Stimulated activated naive CD8-positive, alpha-beta T cell treated with anti-CD3 and anti-CD28 coated beads, Interleukin-15, Interleukin-2, amounts not matched to agents 100 ng/mL and 50 ng/mL, for 24 hours (primary cell): ENCODE measurements at regions not wholly inside any gene's neighbourhood (a gene's known extent, or its start where the extent isn't known, plus 50 kb on each side); places are given as distances from the start of the nearest gene placed in this dataset.

Experiments
- H3K27ac Mint-ChIP-seq: one replicate; pipeline ENCODE4 v1.8.0; 2021; ENCODE audit warnings: mild to moderate bottlenecking, mixed read lengths
- H3K27me3 Mint-ChIP-seq: one replicate; pipeline ENCODE4 v1.8.0; 2021; ENCODE audit warnings: mixed read lengths
- H3K36me3 Mint-ChIP-seq: one replicate; pipeline ENCODE4 v1.8.0; 2021; ENCODE audit warnings: low read depth, mixed read lengths
- H3K4me1 Mint-ChIP-seq: one replicate; pipeline ENCODE4 v1.8.0; 2021; ENCODE audit warnings: low read depth, mixed read lengths
- H3K4me3 Mint-ChIP-seq: one replicate; pipeline ENCODE4 v1.8.0; 2021; ENCODE audit warnings: mild to moderate bottlenecking, mixed read lengths
- H3K9me3 Mint-ChIP-seq: one replicate; pipeline ENCODE4 v1.8.0; 2021; ENCODE audit warnings: mixed read lengths

DNA sequence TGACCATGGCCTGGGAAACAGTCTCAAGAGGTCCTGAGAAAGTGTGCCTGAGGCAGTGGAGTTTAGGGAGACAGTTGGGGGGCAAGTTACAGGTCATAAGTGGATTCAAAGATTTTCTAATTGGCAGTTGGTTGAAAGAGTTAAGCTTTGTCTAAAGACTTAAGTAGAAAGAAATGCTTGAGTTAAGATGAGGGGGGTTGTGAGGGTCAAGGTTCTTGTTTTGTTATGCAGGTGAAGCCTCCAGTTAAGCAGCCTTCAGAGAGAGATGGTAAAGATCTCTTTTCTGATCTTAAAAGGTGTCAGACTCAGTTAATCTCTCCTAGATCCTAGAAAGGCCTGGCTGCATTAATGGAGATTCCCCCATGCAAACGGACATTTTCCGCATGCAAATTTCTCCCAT lies 356.3 kb upstream of the C2CD4B start:
- Mint-ChIP-seq H3K36me3 (no peaks in the 10 kb centered on the region), H3K4me1 (peaks cover 3% of the 10 kb centered on the region), H3K9me3 (no peaks in the 10 kb centered on the region), H3K27ac (no peak overlapping the region), H3K27me3 (peaks cover 42% of the 10 kb centered on the region), H3K4me3 (no peak overlapping the region)

DNA sequence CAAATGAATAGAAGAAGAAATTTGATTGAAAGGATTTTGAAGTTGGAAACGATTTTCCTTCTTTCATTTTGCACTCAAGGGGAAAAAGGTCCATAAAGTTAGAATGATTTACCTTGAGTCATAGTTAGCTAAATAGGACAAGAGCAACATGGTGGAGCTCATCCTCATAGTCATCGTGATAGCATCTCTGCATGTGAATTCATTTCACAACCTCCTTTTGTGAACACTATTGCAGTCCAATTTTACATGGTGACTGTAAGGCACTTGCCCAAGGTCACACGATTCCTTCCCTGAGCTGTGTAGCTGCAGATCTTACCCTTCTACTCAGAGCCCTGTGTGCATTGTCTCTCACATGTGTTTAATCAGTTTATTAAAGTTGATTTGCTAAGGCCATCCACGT lies 359.8 kb upstream of the C2CD4B start:
- peaks cover 3% of the 10 kb centered on the region for H3K4me1 Mint-ChIP-seq
- H3K36me3 Mint-ChIP-seq, result no peaks in the 10 kb centered on the region
- peaks cover 34% of the 10 kb centered on the region for H3K27me3 Mint-ChIP-seq

DNA sequence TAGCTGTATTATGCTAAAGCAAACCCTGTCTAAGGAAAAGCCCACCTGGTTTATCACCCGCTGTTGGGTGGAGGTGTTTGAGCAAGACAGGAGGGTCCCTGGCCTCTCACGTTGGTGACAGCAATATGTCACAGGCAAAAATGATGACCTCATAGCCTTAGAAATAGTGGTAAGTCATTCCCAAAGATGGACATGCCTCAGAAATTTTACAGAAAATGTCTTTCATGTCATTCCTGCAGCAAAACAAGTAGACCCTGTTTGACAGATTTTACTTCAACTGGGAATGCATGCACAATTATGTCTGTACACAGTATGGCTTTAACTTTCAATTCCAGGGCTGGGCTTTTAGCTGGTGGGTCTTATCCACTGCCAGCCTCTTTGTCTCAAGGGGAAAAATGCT lies 362.3 kb upstream of the C2CD4B start:
- no peaks in the 10 kb centered on the region for H3K36me3 Mint-ChIP-seq
- no peak overlapping the region for H3K27ac Mint-ChIP-seq
- H3K9me3 Mint-ChIP-seq, result no peaks in the 10 kb centered on the region
- H3K4me3 Mint-ChIP-seq, result no peak overlapping the region
- peaks cover 20% of the 10 kb centered on the region for H3K27me3 Mint-ChIP-seq
- no peaks in the 10 kb centered on the region for H3K4me1 Mint-ChIP-seq

More for the DNA sequence above, 359.8 kb upstream of the C2CD4B start:
- H3K27ac Mint-ChIP-seq, result no peak overlapping the region
- H3K9me3 Mint-ChIP-seq, result no peaks in the 10 kb centered on the region
- H3K4me3 Mint-ChIP-seq, result no peak overlapping the region

DNA sequence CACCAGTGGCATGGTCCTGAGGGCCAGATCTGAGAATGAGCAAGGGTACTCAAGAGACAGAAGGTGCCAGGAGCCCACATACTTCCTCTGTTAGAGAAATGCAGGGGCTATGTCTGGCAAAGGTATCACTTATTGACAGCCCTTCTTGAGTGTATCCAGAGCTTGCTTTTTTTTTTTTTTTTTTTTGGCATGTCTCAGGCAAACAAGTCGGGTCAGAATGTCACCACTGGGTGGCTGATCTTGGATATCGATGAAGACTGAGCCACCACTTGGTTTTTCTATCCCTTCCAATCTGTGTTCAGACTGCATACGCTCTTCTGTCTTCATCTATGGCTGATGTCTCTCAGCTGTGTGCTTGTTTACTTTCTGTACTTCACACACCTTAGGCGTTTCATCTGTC lies 363.4 kb upstream of the C2CD4B start:
- H3K27me3 Mint-ChIP-seq, result peaks cover 11% of the 10 kb centered on the region
- H3K4me3 Mint-ChIP-seq, result no peak overlapping the region
- no peaks in the 10 kb centered on the region for H3K36me3 Mint-ChIP-seq

DNA sequence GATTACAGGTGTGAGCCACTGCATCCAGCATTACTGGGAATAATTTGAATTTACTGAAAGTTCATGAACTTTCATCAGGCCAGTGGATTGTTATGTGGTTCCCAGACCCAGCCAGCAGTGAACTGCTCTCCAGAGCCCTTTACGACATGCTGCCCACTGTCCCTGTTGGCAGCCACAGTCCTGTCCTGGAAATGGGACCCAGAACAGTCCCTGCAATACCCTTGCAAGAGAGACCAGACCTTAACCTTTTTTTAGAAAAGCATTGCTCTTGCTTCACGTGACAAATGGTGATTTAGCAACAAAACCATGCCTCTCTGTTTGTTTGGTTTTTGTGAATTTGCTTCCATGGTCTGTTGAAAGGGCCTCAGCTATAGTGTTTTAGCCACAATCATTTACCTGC lies 367.3 kb upstream of the C2CD4B start:
- Mint-ChIP-seq H3K36me3 (no peaks in the 10 kb centered on the region), H3K27me3 (no peaks in the 10 kb centered on the region), H3K9me3 (no peaks in the 10 kb centered on the region), H3K4me3 (no peak overlapping the region), H3K27ac (no peak overlapping the region), H3K4me1 (no peaks in the 10 kb centered on the region)

More for the DNA sequence above, 363.4 kb upstream of the C2CD4B start:
- Mint-ChIP-seq H3K4me1 (no peaks in the 10 kb centered on the region), H3K27ac (no peak overlapping the region), H3K9me3 (no peaks in the 10 kb centered on the region)

DNA sequence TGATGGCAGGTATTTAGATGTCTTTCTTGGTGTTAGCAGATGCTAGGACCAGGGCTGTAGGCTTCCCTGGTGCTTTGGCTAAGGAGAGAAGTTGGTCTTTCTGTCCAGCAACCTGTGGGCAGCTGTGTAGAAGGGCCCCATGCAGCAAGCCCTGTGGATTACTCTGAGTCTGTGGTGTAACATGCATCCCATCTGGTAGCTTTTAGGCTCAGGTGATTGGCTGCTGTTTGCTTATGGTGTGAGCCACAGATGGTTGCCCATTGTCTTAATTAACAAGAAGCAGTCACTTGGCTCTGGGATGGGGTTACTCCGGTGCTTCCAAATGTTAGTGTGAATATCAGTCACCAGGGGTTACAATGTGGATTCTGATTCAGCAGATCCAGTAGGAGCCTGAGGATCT lies 368.6 kb upstream of the C2CD4B start:
- H3K4me3 Mint-ChIP-seq, result no peak overlapping the region
- no peaks in the 10 kb centered on the region for H3K9me3 Mint-ChIP-seq
- H3K36me3 Mint-ChIP-seq, result no peaks in the 10 kb centered on the region
- no peak overlapping the region for H3K27ac Mint-ChIP-seq
- no peaks in the 10 kb centered on the region for H3K4me1 Mint-ChIP-seq
- H3K27me3 Mint-ChIP-seq, result no peaks in the 10 kb centered on the region

DNA sequence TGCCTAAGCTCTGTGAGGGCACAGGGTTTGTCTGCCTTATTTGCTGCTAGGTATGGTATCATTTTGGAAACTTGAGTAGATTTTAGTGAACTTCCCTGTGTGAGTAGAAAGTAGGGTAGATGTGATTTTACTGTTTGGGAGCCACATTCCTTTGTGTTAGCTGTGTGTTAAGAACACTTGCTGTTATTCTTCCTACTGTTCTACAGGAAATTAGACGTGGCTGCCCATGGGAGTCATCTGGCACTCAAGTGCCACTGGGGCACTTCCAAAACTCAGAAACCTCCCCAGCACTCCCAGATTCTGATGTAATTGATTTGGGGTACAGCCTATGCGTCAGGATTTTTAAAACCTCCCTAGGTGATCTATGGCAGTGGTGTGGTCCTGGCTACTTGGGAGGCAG lies 369.9 kb upstream of the C2CD4B start:
- no peaks in the 10 kb centered on the region for H3K4me1 Mint-ChIP-seq
- no peaks in the 10 kb centered on the region for H3K27me3 Mint-ChIP-seq
- H3K9me3 Mint-ChIP-seq, result no peaks in the 10 kb centered on the region
- H3K36me3 Mint-ChIP-seq, result no peaks in the 10 kb centered on the region
- no peak overlapping the region for H3K27ac Mint-ChIP-seq
- H3K4me3 Mint-ChIP-seq, result no peak overlapping the region

DNA sequence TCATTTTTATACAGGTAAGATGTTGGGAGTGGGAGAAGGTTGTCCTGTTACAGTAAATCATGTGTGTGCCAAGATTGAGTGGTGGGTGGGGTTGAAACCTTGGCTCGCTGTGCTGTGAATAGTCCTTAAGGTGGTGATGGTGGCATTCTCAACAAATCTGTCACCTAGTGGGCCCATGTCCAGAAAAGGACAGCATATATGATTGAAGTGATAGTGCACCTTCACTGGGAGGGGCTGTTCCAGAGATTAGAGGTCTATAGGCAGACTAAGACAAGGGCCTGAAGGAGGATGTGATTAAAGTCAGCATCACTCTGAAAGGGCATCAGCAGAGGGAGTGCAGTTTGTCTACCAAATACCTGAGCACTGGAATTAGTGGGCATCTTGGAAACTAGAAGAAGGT lies 374.2 kb upstream of the C2CD4B start:
- no peaks in the 10 kb centered on the region for H3K36me3 Mint-ChIP-seq
- no peak overlapping the region for H3K4me3 Mint-ChIP-seq
- H3K27me3 Mint-ChIP-seq, result no peaks in the 10 kb centered on the region
- H3K4me1 Mint-ChIP-seq, result no peaks in the 10 kb centered on the region
- no peaks in the 10 kb centered on the region for H3K9me3 Mint-ChIP-seq
- H3K27ac Mint-ChIP-seq, result no peak overlapping the region

DNA sequence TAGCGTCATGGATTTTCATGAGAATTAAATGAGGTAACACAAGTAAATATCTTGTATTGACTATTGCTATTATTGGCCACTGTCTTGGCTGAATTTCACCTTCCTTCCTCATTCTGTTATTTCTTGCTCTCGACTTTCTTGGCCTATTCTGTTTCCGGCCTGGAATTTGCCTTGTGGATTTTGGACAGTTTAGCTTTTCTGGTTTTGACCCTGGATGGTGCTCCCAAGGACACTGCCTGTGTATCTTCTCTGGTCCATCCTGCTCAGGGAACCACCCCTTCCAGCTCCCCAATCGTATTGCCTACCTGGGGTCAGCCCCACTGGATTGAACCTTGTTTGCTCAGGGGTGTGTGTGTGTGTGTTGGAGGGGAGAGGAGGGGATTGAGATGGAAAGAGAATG lies 376.2 kb upstream of the C2CD4B start:
- Mint-ChIP-seq H3K27ac (no peak overlapping the region), H3K9me3 (no peaks in the 10 kb centered on the region), H3K4me1 (no peaks in the 10 kb centered on the region), H3K4me3 (no peak overlapping the region), H3K36me3 (no peaks in the 10 kb centered on the region), H3K27me3 (no peaks in the 10 kb centered on the region)

DNA sequence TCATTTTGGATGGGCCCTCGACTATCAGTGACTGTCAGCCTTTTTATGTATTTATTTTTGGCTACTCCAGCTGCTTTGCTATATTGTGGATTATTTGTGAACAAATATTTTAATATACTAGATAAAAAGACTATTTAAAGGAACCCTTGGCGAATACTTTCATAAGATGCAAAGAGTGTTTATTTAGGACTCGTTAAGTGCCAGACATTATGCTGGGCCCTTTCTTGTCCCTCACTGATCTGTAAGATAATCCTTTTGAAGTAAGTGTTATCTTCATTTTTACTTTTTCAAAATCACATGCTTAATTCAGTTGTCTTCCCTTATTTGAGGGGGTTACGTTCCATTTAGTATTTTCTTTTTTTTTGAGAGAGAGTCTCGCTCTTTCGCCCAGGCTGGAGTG lies 376.8 kb upstream of the C2CD4B start:
- no peaks in the 10 kb centered on the region for H3K27me3 Mint-ChIP-seq
- H3K4me1 Mint-ChIP-seq, result no peaks in the 10 kb centered on the region
- H3K9me3 Mint-ChIP-seq, result no peaks in the 10 kb centered on the region
- no peaks in the 10 kb centered on the region for H3K36me3 Mint-ChIP-seq
- no peak overlapping the region for H3K4me3 Mint-ChIP-seq
- H3K27ac Mint-ChIP-seq, result no peak overlapping the region

DNA sequence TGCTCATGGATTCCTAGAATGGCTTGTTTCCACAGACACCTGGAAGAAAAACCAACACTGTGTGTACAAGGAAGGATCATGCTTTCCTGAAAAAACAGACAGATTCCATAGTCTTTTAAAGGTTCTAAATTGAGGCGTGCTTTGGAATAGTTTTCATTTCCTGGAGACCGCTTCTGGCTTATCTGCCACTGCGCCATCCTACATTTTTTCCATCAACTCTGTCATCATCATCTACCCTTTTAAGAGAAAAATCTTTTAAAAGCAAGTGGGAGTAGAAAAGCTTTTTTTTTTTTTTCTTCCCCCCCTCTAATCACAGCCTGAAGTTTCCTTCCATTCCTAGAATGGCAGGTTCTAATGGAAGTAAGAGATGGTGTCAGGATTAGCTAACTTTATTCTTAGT lies 379.4 kb upstream of the C2CD4B start:
- Mint-ChIP-seq H3K27ac (no peak overlapping the region), H3K4me3 (no peak overlapping the region), H3K4me1 (no peaks in the 10 kb centered on the region), H3K9me3 (no peaks in the 10 kb centered on the region), H3K27me3 (no peaks in the 10 kb centered on the region), H3K36me3 (no peaks in the 10 kb centered on the region)

DNA sequence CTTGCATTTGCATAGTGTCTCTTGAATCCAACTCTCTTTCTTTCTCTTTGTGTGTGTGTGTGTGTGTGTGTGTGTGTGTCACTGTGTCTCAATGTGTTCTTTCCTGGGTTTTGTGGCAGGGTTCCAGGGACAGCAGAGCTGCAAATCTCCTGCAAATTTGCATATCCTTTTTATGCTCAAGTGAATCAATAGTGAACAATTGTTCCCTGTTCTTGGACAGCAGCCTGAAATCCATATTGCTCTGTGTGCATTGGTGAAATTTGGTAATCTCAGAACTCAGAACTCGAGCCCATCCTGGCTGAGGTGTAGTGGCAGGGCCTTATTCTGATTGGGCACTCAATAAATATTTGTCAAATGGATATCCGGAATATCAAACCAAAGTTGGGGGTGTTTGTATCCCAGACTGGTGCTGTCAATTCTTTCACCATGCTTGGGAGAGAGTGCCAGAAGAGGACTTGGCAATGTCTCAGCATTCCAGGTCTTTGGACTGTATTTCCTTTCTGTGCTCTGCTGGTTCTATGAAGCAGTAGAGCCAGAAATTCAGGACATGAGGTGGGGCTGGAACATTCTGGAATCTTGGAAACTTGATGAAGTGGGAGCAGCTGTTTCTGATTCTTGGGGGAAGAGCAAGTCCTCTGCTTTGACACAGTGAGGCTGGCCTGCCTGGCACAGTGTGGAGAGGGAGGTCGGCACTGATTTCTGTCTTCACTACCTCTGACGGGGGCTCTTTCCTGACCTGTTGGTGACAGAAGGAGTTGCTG lies 380.6 kb upstream of the C2CD4B start:
- Mint-ChIP-seq H3K27ac (no peak overlapping the region), H3K9me3 (no peaks in the 10 kb centered on the region), H3K4me3 (no peak overlapping the region), H3K27me3 (no peaks in the 10 kb centered on the region), H3K36me3 (no peaks in the 10 kb centered on the region), H3K4me1 (no peaks in the 10 kb centered on the region)

DNA sequence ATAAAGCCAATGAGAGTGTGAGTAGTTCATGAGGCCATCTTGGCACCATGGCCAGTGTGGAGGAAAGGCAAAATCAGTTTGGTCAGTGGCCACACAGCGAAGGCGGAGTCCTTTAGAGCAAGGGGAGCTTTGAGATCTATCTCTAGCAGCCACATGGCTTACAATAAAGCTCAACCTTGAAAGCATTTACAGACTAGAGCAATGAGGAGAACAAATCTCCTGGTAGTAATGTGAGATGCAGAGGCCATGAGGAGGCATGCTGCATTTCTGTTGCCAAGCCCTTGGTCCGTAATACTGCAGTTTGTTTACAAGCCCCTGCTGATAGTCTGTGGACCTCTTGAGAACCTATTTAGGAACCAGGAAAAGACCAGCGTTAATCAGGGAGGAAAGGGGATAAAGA lies 381.5 kb upstream of the C2CD4B start:
- Mint-ChIP-seq H3K27me3 (no peaks in the 10 kb centered on the region), H3K4me1 (no peaks in the 10 kb centered on the region), H3K27ac (no peak overlapping the region), H3K4me3 (no peak overlapping the region), H3K36me3 (no peaks in the 10 kb centered on the region), H3K9me3 (no peaks in the 10 kb centered on the region)

DNA sequence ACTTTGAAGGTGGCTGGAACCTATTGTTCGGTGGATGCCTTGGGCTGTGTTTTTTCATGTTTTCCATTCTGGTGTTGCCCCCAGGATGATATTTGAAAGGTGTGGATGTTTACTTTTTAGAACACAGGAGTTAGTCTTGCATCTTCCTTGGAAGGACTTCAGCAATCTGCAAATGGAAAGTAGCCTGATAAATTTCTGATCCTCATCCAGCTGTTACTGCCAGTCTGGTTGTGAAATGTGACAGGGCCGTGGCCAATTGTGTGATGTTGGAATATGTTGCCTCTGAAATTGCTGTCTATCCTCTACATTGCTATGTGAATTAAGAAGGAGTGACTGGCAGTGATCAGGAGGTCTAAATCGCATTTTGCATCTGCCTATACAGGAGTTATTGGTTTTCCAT lies 382.5 kb upstream of the C2CD4B start:
- H3K36me3 Mint-ChIP-seq, result no peaks in the 10 kb centered on the region
- H3K9me3 Mint-ChIP-seq, result no peaks in the 10 kb centered on the region
- no peaks in the 10 kb centered on the region for H3K4me1 Mint-ChIP-seq
- H3K27ac Mint-ChIP-seq, result no peak overlapping the region
- no peak overlapping the region for H3K4me3 Mint-ChIP-seq
- peaks cover 5% of the 10 kb centered on the region for H3K27me3 Mint-ChIP-seq

DNA sequence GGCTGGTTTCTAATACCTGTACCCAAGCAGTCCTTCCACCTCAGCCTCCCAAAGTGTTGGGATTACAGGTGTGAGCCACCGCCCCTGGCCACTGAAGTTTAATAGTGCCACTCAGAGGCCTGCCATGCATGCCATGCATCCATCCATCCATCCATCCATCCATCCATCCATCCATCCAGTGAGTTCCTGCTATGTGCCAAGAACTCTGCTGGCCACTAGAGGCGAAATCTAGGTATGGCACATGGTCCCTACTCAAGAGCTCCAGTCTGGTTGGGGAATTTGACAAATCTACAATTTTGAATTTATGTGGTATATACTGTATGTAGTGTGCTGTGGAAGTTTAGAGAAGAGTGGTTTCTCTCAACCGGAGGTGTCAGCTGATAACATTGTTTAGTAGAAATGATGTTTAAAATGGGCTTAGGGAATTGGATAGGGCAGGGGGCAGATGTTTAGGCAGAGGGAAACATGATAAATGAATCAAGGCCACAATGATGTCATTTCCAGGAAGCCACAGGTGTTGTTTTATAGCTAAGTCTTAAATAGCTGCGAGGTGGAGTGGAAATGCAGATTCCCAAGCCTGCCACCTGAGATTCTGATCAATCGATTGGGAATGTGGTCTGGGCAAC lies 384.4 kb upstream of the C2CD4B start:
- H3K4me3 Mint-ChIP-seq, result no peak overlapping the region
- H3K27me3 Mint-ChIP-seq, result peaks cover 6% of the 10 kb centered on the region
- H3K4me1 Mint-ChIP-seq, result peaks cover 3% of the 10 kb centered on the region
- no peaks in the 10 kb centered on the region for H3K9me3 Mint-ChIP-seq
- H3K27ac Mint-ChIP-seq, result no peak overlapping the region
- H3K36me3 Mint-ChIP-seq, result no peaks in the 10 kb centered on the region

DNA sequence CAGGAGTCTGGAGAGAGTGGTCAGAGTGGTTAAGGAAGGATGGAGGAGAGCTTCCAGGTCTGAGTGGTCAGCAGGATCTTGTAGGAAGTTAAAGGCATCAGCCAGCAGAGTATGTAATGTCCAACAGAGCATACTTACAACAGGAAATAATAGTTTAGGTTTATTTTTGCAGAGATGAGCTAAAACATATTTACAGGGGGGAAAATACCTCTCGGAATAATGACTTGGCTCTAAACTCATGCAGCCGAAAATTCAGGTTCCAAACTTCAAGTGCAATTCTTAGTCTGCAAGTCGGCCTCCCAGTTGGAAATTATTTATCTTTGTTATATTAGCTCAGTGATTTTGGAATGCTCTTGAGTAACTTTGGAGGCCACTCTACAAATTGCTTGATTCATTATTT lies 385.0 kb upstream of the C2CD4B start:
- H3K36me3 Mint-ChIP-seq, result no peaks in the 10 kb centered on the region
- no peak overlapping the region for H3K27ac Mint-ChIP-seq
- H3K4me3 Mint-ChIP-seq, result no peak overlapping the region
- H3K27me3 Mint-ChIP-seq, result peaks cover 6% of the 10 kb centered on the region
- peaks cover 3% of the 10 kb centered on the region for H3K4me1 Mint-ChIP-seq
- no peaks in the 10 kb centered on the region for H3K9me3 Mint-ChIP-seq
